ENCODE measurements at regions not wholly inside any gene's neighbourhood (a gene's known extent, or its start where the extent isn't known, plus 50 kb on each side); places are given as distances from the start of the nearest gene placed in this dataset.
"Not testable (repeated sequence)": the region's sequence is repeated elsewhere in the genome, so short reads cannot be mapped to it uniquely, and the experiment has no call there.

GRCh38 chr15:87743562-87743961, 513.0 kb downstream of the NTRK3 start:
- H3K4me3 ChIP-seq (ENCODE audit: low read length) = no peak overlapping the region
- DNase-seq (ENCODE audit: low read depth) = no peak
- TF ChIP-seq CTCF (conservative IDR thresholded peaks at IDR 0.05; ENCODE audit: low read depth, low read length) = no peak

GRCh38 chr15:87741350-87741749, 515.2 kb downstream of the NTRK3 start:
- DNase-seq (ENCODE audit: low read depth) = no peak
- no peak overlapping the region for H3K4me3 ChIP-seq (ENCODE audit: low read length)
- TF ChIP-seq CTCF (conservative IDR thresholded peaks at IDR 0.05; ENCODE audit: low read depth, low read length) = no peak

GRCh38 chr15:87740655-87741344, 515.7 kb downstream of the NTRK3 start:
- no peak for DNase-seq (ENCODE audit: low read depth)

DNA sequence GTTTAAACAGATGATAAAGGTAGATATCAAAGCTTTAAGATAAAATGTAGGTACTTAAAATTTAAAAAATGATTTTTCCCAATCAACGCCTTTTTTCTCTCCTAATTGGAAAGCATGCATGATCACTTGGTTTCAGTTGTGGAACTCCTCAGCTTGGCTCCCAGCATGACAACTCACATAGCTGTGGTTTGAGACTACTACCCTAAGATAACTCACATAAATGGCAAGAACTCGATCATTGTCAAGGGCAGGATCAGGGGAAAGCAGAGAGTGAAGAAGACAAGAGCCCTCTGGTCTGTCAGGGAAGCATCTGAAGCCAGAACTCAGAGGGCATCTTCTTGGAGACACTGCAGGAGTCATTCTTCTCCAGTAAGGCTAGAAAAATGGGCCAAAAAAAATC, 516.7 kb downstream of the NTRK3 start:
- no peak for DNase-seq (ENCODE audit: low read depth)
- no peak for TF ChIP-seq CTCF (conservative IDR thresholded peaks at IDR 0.05; ENCODE audit: low read depth, low read length)
- H3K4me3 ChIP-seq (ENCODE audit: low read length) = no peak overlapping the region

More at GRCh38 chr15:87740655-87741344, 515.7 kb downstream of the NTRK3 start:
- H3K4me3 ChIP-seq (ENCODE audit: low read length) = no peak overlapping the region
- TF ChIP-seq CTCF (conservative IDR thresholded peaks at IDR 0.05; ENCODE audit: low read depth, low read length) = no peak

DNA sequence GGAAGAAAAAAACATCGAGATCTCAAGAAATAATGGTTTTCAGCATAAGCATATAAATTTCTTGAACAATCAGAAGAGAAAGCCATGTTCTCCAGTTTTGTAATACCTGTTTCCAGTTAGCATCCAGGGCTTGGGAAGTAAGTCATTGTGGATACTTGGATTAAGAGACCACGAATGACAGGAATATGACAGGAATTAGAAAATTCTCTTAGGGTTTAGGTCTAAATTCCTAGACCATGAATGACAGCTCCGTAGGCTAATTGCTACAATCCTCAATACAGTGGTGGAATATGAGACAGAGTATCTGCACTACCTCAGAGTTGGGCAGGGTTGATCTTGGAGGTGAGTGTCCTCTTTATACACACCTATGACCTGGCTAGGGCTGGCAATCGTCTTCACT, 517.5 kb downstream of the NTRK3 start:
- no peak for DNase-seq (ENCODE audit: low read depth)
- no peak for TF ChIP-seq CTCF (conservative IDR thresholded peaks at IDR 0.05; ENCODE audit: low read depth, low read length)
- no peak overlapping the region for H3K4me3 ChIP-seq (ENCODE audit: low read length)

- DNase-seq (ENCODE audit: low read depth) = not testable (repeated sequence)
These were observed 519.1 kb downstream of the NTRK3 start for GRCh38 chr15:87737460-87737859.

GRCh38 chr15:87736891-87737389, 519.6 kb downstream of the NTRK3 start:
- no peak for TF ChIP-seq CTCF (conservative IDR thresholded peaks at IDR 0.05; ENCODE audit: low read depth, low read length)
- DNase-seq (ENCODE audit: low read depth) = no peak
- H3K4me3 ChIP-seq (ENCODE audit: low read length) = no peak overlapping the region

More at GRCh38 chr15:87737460-87737859, 519.1 kb downstream of the NTRK3 start:
- H3K4me3 ChIP-seq (ENCODE audit: low read length) = not testable (repeated sequence)
